NCI-H146 treated with DMSO at 0.1 percent for 48 hours (cell line): ENCODE measurements at regions not wholly inside any gene's neighbourhood (a gene's known extent, or its start where the extent isn't known, plus 50 kb on each side); places are given as distances from the start of the nearest gene placed in this dataset.
"Not testable (repeated sequence)": the region's sequence is repeated elsewhere in the genome, so short reads cannot be mapped to it uniquely, and the experiment has no call there.

Experiments used
- DNase-seq: peaks from one replicate; lab custom pipeline; 2025; ENCODE audit not compliant: unreplicated experiment; lab: John Stamatoyannopoulos, UW

DNA sequence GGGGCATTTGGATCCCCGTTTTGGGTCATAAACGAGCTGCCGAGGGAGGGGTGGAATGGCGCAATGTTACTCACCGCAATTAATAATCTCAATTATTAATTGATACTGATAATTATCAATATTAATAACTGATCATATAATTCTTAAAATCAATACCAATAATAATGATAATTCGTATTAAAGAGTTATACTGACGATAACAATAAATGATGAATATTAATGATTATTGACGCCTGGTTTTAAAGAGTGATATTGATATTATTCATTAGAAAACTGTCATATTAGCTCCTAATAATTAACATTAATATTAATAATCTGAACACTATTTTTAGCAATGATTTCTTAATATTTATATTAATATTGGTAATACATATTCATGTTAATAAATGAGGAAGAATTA lies 92.4 kb downstream of the OTOP1 start:
- DNase-seq, result not testable (repeated sequence)

DNA sequence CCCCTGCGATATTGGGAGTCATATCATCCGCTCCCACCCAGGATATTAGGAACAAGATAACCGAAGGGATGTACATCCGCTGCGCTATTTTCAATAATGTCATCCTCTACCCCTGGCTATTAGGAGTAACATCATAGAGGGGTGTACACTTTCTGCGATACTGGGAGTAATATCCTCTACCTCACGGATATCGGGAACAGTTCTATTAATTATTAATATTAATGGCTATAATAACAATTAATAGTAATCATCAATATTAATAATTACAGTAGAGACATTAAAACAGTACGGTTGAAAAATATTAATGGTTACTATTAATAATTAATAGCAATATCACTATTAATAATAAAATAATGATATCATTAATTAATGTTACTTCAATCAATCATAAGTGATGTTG lies 90.1 kb downstream of the OTOP1 start:
- DNase-seq, result not testable (repeated sequence)
